Liver (tissue), 3 donors: ENCODE measurements at regions not wholly inside any gene's neighbourhood (a gene's known extent, or its start where the extent isn't known, plus 50 kb on each side); places are given as distances from the start of the nearest gene placed in this dataset.

Experiments
- ATF3 ChIP-seq: IDR thresholded peaks from 2 replicates; pipeline ENCODE4 v1.6.1; 2016; ENCODE audit warnings: antibody characterized with exemption
- CTCF ChIP-seq: fragments of 150-350 bp; IDR thresholded peaks from 2 replicates; pipeline ENCODE4 v1.5.1; 2017; ENCODE audit warnings: improper control_type of control experiment, low read depth, low read length; ENCODE audit not compliant: missing input control
- EGR1 ChIP-seq, 2 donors: IDR thresholded peaks; 2 replicates each; pipeline ENCODE4 v1.6.1; 2016 to 2018; ENCODE audit warnings: antibody characterized with exemption in 2 of 2, low read depth in 2 of 2
- GABPA ChIP-seq, 2 donors: IDR thresholded peaks in 1 of 2; conservative IDR thresholded peaks in 1 of 2; 2 replicates each; pipeline ENCODE4 v1.6.1; 2016; ENCODE audit warnings: antibody characterized with exemption in 2 of 2, mild to moderate bottlenecking in 1 of 2, moderate library complexity in 1 of 2
- HNF4A ChIP-seq, 2 donors: conservative IDR thresholded peaks; 2 replicates each; pipeline ENCODE4 v1.6.1; 2016; ENCODE audit warnings: antibody characterized with exemption in 2 of 2, mild to moderate bottlenecking in 2 of 2
- JUND ChIP-seq, 2 donors: IDR thresholded peaks; 2 replicates each; pipeline ENCODE4 v1.6.1; 2016; ENCODE audit warnings: antibody characterized with exemption in 2 of 2
- MAX ChIP-seq: IDR thresholded peaks from 2 replicates; pipeline ENCODE4 v1.6.1; 2016; ENCODE audit warnings: antibody characterized with exemption
- NR2F2 ChIP-seq: IDR thresholded peaks from 2 replicates; pipeline ENCODE4 v1.6.1; 2016; ENCODE audit warnings: antibody characterized with exemption
- RAD21 ChIP-seq, 2 donors: IDR thresholded peaks; 2 replicates each; pipeline ENCODE4 v1.6.1; 2016; ENCODE audit warnings: antibody characterized with exemption in 2 of 2, mild to moderate bottlenecking in 2 of 2
- REST ChIP-seq: IDR thresholded peaks from 2 replicates; pipeline ENCODE4 v1.6.1; 2016; ENCODE audit warnings: antibody characterized with exemption, mild to moderate bottlenecking
- RXRA ChIP-seq, 2 donors: IDR thresholded peaks; 2 replicates each; pipeline ENCODE4 v1.6.1; 2017 to 2018; ENCODE audit warnings: antibody characterized with exemption in 2 of 2, mild to moderate bottlenecking in 1 of 2
- SP1 ChIP-seq: IDR thresholded peaks from 2 replicates; pipeline ENCODE4 v1.6.1; 2018; ENCODE audit warnings: antibody characterized with exemption, mild to moderate bottlenecking
- TAF1 ChIP-seq: conservative IDR thresholded peaks from 2 replicates; pipeline ENCODE4 v1.6.1; 2016; ENCODE audit warnings: antibody characterized with exemption, mild to moderate bottlenecking
- YY1 ChIP-seq: IDR thresholded peaks from 2 replicates; pipeline ENCODE4 v1.6.1; 2016; ENCODE audit warnings: antibody characterized with exemption, mild to moderate bottlenecking
- donor health status: healthy.
- donor health status: healthy.

GRCh38 chr1:98081944-98082343 is 161.1 kb upstream of the DPYD start:
- no peak for TF ChIP-seq CTCF
- TF ChIP-seq RAD21 (IDR thresholded peaks at IDR 0.05), result no peak
- TF ChIP-seq NR2F2, result no peak
- no peak for TF ChIP-seq REST
- TF ChIP-seq TAF1, result no peak
- TF ChIP-seq EGR1 (IDR thresholded peaks at IDR 0.05; ENCODE audit: low read depth in 2 of 2), result no peak
- TF ChIP-seq ATF3, result no peak
- no peak for TF ChIP-seq GABPA (IDR thresholded peaks at IDR 0.05 in 1 of 2, conservative IDR thresholded peaks at IDR 0.05 in 1 of 2)
- TF ChIP-seq YY1, result no peak
- no peak for TF ChIP-seq MAX
- no peak for TF ChIP-seq HNF4A (conservative IDR thresholded peaks at IDR 0.05)
- no peak for TF ChIP-seq JUND (IDR thresholded peaks at IDR 0.05)
- TF ChIP-seq RXRA (IDR thresholded peaks at IDR 0.05), result no peak
- no peak for TF ChIP-seq SP1
